OCI-LY1 (cell line): ENCODE measurements at regions not wholly inside any gene's neighbourhood (a gene's known extent, or its start where the extent isn't known, plus 50 kb on each side); places are given as distances from the start of the nearest gene placed in this dataset.

Experiments used
- H2AFZ ChIP-seq: fragments of 200-600 bp; sonication (generic), shearing (Covaris generic); 2 replicates; pipeline ENCODE4 v1.6.0; 2014; ENCODE audit warnings: antibody characterized with exemption, mild to moderate bottlenecking, low read length
- H3F3A ChIP-seq: fragments of 200-600 bp; sonication (generic), shearing (Covaris generic); 2 replicates; pipeline ENCODE4 v1.6.0; 2014; ENCODE audit warnings: mild to moderate bottlenecking, antibody characterized with exemption, low read length, moderate library complexity; ENCODE audit not compliant: insufficient read depth
- H3K27ac ChIP-seq: fragments of 200-600 bp; sonication (generic); 2 replicates; pipeline ENCODE4 v1.5.1; 2014; ENCODE audit warnings: low read length, mixed run types, mild to moderate bottlenecking, low read depth; ENCODE audit not compliant: poor library complexity, severe bottlenecking
- H3K27me3 ChIP-seq: fragments of 200-600 bp; sonication (generic); 2 replicates; pipeline ENCODE4 v1.6.0; 2014; ENCODE audit warnings: antibody characterized with exemption, mild to moderate bottlenecking, low read length, moderate library complexity; ENCODE audit not compliant: insufficient read depth
- H3K36me3 ChIP-seq: fragments of 200-600 bp; sonication (generic); 2 replicates; pipeline ENCODE4 v1.6.1; 2014; ENCODE audit warnings: mild to moderate bottlenecking, antibody characterized with exemption, low read length, moderate library complexity, mixed read lengths; ENCODE audit not compliant: insufficient read depth
- H3K4me1 ChIP-seq: fragments of 200-600 bp; sonication (generic); 2 replicates; pipeline ENCODE4 v1.5.1; 2014; ENCODE audit warnings: mild to moderate bottlenecking, low read length, moderate library complexity; ENCODE audit not compliant: insufficient read depth, severe bottlenecking
- H3K4me2 ChIP-seq: fragments of 200-600 bp; sonication (generic), shearing (Covaris generic); 2 replicates; pipeline ENCODE4 v1.6.1; 2014; ENCODE audit warnings: low read length
- H3K4me3 ChIP-seq: fragments of 200-600 bp; sonication (generic); 2 replicates; pipeline ENCODE4 v1.5.1; 2014; ENCODE audit warnings: low read length, low read depth, mild to moderate bottlenecking, mixed read lengths; ENCODE audit not compliant: poor library complexity, severe bottlenecking
- H3K79me2 ChIP-seq: fragments of 200-600 bp; shearing (Covaris generic); 2 replicates; pipeline ENCODE4 v1.6.1; 2016; ENCODE audit warnings: mixed run types, low read length, mixed read lengths; ENCODE audit not compliant: insufficient read depth
- H3K9ac ChIP-seq: fragments of 200-600 bp; sonication (generic), shearing (Covaris generic); 2 replicates; pipeline ENCODE4 v1.6.1; 2014; ENCODE audit warnings: mild to moderate bottlenecking, low read length, mixed read lengths
- H3K9me2 ChIP-seq: fragments of 200-600 bp; sonication (generic), shearing (Covaris generic); 2 replicates; pipeline ENCODE4 v1.6.1; 2014; ENCODE audit warnings: low read depth, mild to moderate bottlenecking, low read length, mixed read lengths
- H3K9me3 ChIP-seq: fragments of 200-600 bp; shearing (Covaris generic); 2 replicates; pipeline ENCODE4 v1.6.1; 2014; ENCODE audit warnings: low read length, mixed read lengths
- H4K20me1 ChIP-seq: fragments of 200-600 bp; sonication (generic), shearing (Covaris generic); 2 replicates; pipeline ENCODE4 v1.6.0; 2016; ENCODE audit warnings: mild to moderate bottlenecking, low read length; ENCODE audit not compliant: insufficient read depth
- CTCF ChIP-seq: fragments of 200-600 bp; sonication (generic), shearing (Covaris generic); IDR thresholded peaks from 2 replicates; pipeline ENCODE4 v1.5.1; 2017; ENCODE audit warnings: mild to moderate bottlenecking, antibody characterized with exemption, low read length, moderate library complexity, mixed read lengths
- EZH2 ChIP-seq: fragments of 200-600 bp; sonication (generic), shearing (Covaris generic); IDR thresholded peaks from 2 replicates; pipeline ENCODE4 v1.8.0; 2017; ENCODE audit warnings: borderline replicate concordance, mixed run types, mild to moderate bottlenecking, antibody characterized with exemption, low read length, moderate library complexity, mixed read lengths

DNA sequence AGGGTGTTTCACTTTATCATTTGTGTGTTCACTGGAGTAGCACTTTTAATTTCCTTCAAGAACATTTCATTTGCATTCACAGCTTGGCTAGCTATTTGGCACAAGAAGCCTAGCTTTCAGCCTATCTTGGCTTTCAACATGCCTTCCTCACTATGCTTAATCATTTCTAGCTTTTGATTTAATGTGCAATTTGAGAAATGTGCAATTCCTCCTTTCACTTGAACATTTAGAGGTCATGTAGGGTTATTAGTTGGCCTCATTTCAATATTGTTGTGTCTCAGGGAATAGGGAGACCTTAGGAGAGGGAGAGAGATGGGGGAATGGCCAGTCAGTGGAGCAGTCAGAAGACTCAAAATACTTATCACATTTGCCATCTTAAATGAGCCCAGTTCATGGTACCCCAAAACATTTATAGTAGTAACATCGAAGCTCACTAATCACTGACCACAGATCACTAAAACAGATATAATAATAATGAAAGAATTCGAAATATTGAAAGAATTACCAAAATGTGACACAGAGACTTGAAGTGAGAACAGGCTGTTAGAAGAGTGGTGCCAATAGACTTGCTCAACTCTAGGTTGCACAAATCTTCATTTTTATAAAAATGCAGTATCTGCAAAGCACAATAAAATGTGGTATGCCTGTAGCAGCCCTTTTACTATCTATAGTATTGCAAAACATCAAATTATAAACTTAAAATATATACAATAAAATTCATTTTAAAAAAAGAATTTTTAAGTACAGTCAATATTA is 561.2 kb downstream of the METTL4 start:
- Histone ChIP-seq H3K4me1 (no peaks in the 10 kb centered on the region), H3K4me2 (no peak overlapping the region), H3K9me3 (no peaks in the 10 kb centered on the region), H3K9me2 (no peaks in the 10 kb centered on the region), H3F3A (no peaks in the 10 kb centered on the region), H3K79me2 (no peaks in the 10 kb centered on the region), H2AFZ (no peak overlapping the region), H3K36me3 (no peaks in the 10 kb centered on the region), H3K27me3 (no peaks in the 10 kb centered on the region), H3K4me3 (no peak overlapping the region), H4K20me1 (no peaks in the 10 kb centered on the region), H3K9ac (no peak overlapping the region), H3K27ac (no peak overlapping the region)
- TF ChIP-seq EZH2 (no peak), CTCF (no peak)

- H3K9me3 ChIP-seq = no peaks in the 10 kb centered on the region
- no peak overlapping the region for H2AFZ ChIP-seq
- H3K27ac ChIP-seq = no peak overlapping the region
- no peak overlapping the region for H3K4me2 ChIP-seq
- H3K9me2 ChIP-seq = no peaks in the 10 kb centered on the region
- no peak overlapping the region for H3K9ac ChIP-seq
- TF ChIP-seq EZH2 = no peak
- no peak for TF ChIP-seq CTCF
- no peaks in the 10 kb centered on the region for H3K36me3 ChIP-seq
- no peaks in the 10 kb centered on the region for H3K27me3 ChIP-seq
- no peaks in the 10 kb centered on the region for H3F3A ChIP-seq
- H3K4me1 ChIP-seq = no peaks in the 10 kb centered on the region
- H3K79me2 ChIP-seq = no peaks in the 10 kb centered on the region
- H4K20me1 ChIP-seq = no peaks in the 10 kb centered on the region
- no peak overlapping the region for H3K4me3 ChIP-seq
These were observed 544.3 kb downstream of the METTL4 start for GRCh38 chr18:2027016-2027415.

DNA sequence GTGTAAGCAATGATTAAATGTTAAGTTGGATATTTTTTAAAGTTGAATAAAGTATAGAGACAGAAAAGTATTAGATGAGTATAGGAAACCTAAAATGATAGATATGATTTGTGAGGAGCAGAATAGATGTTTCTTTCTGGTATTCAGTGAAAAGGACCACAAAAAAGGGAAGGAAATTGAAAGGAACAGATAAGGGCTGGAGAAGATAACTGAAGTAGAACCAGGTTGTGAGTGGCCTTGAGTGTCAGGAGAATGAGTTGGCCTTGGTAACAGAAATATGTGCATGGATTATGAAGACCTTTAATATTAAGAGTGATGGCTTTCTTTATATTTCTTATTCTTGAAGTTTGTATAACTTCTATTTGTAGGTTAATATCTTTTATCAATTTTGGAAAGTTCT is 543.5 kb downstream of the METTL4 start:
- H4K20me1 ChIP-seq = no peaks in the 10 kb centered on the region
- no peak overlapping the region for H2AFZ ChIP-seq
- no peak overlapping the region for H3K4me2 ChIP-seq
- no peaks in the 10 kb centered on the region for H3K9me3 ChIP-seq
- H3K4me3 ChIP-seq = no peak overlapping the region
- H3K4me1 ChIP-seq = no peaks in the 10 kb centered on the region
- H3K79me2 ChIP-seq = no peaks in the 10 kb centered on the region
- no peak overlapping the region for H3K27ac ChIP-seq
- H3K27me3 ChIP-seq = no peaks in the 10 kb centered on the region
- no peaks in the 10 kb centered on the region for H3K36me3 ChIP-seq
- no peak overlapping the region for H3K9ac ChIP-seq
- no peaks in the 10 kb centered on the region for H3K9me2 ChIP-seq
- H3F3A ChIP-seq = no peaks in the 10 kb centered on the region
- TF ChIP-seq CTCF (no peak), EZH2 (no peak)
